ENCODE measurements at regions not wholly inside any gene's neighbourhood (a gene's known extent, or its start where the extent isn't known, plus 50 kb on each side); places are given as distances from the start of the nearest gene placed in this dataset.

GRCh38 chr13:105598529-105598928 lies 936.9 kb downstream of the EFNB2 start (continued):
- no peak for TF ChIP-seq ZNF462 (CRISPR knock-in tag; IDR thresholded peaks at IDR 0.05)
- no peak for TF ChIP-seq ETS1 (IDR thresholded peaks at IDR 0.05)
- no peak for TF ChIP-seq EZH2phosphoT487 (IDR thresholded peaks at IDR 0.05; ENCODE audit: unreplicated experiment)
- TF ChIP-seq CREB1 (CRISPR knock-in tag; IDR thresholded peaks at IDR 0.05; ENCODE audit: low read depth) = no peak
- TF ChIP-seq JUNB (IDR thresholded peaks at IDR 0.05; ENCODE audit: unreplicated experiment) = no peak
- no peak for TF ChIP-seq POLR2AphosphoS5 (IDR thresholded peaks at IDR 0.05; ENCODE audit: low read depth)

GRCh38 chr13:105597573-105597972 lies 937.9 kb downstream of the EFNB2 start:
- no peaks in the 10 kb centered on the region for H3K9me3 Mint-ChIP-seq
- Histone ChIP-seq H3K9me2 (ENCODE audit: insufficient read depth) (0 out of 2 replicates have a peak, but pooled peaks cover 9% of the 10 kb centered on the region), H2AFZ (no peak overlapping the region), H3K4me2 (no peak overlapping the region), H3K79me2 (replicated peaks; ENCODE audit: insufficient read depth) (no peaks in the 10 kb centered on the region), H3K27me3 (ENCODE audit: insufficient read depth) (no peaks in the 10 kb centered on the region), H3F3A (replicated peaks; ENCODE audit: low read depth) (no peaks in the 10 kb centered on the region), H3K4me1 (ENCODE audit: insufficient read depth) (no peaks in the 10 kb centered on the region), H3K4me3 (no peak overlapping the region), H3K27ac (ENCODE audit: low read depth) (no peak overlapping the region), H3K36me3 (ENCODE audit: insufficient read depth) (no peaks in the 10 kb centered on the region), H4K20me1 (replicated peaks; ENCODE audit: insufficient read depth) (no peaks in the 10 kb centered on the region)
- no peak overlapping the region for H3K4me3 Mint-ChIP-seq
- DNase-seq (ENCODE audit: low spot score) (no peak), ATAC-seq (no peak)
- peaks cover 3% of the 10 kb centered on the region for H3K27me3 Mint-ChIP-seq (ENCODE audit: insufficient read depth, low read depth, poor library complexity)
- no peaks in the 10 kb centered on the region for H3K4me1 Mint-ChIP-seq
- no peaks in the 10 kb centered on the region for H3K36me3 Mint-ChIP-seq (ENCODE audit: low read depth)
- no peak overlapping the region for H3K27ac Mint-ChIP-seq
- TF ChIP-seq ZNF331 (CRISPR knock-in tag; IDR thresholded peaks at IDR 0.05; ENCODE audit: low read depth) = no peak
- no peak for TF ChIP-seq EZH2 (IDR thresholded peaks at IDR 0.05; ENCODE audit: low read depth, unreplicated experiment)
- no peak for TF ChIP-seq CTCF (conservative IDR thresholded peaks at IDR 0.05; ENCODE audit: low read depth in 2 of 2)
- no peak for TF ChIP-seq NANOG (IDR thresholded peaks at IDR 0.05; ENCODE audit: borderline replicate concordance)
- no peak for TF ChIP-seq ETS1 (IDR thresholded peaks at IDR 0.05)

All from GM23338 (cell line).